ENCODE measurements at regions not wholly inside any gene's neighbourhood (a gene's known extent, or its start where the extent isn't known, plus 50 kb on each side); places are given as distances from the start of the nearest gene placed in this dataset.
"Not testable (repeated sequence)": the region's sequence is repeated elsewhere in the genome, so short reads cannot be mapped to it uniquely, and the experiment has no call there.

- ChIA-PET CTCF (no interaction called here), POLR2A (no interaction called here)
- Mint-ChIP-seq H3K4me3 (no peak overlapping the region), H3K27ac (no peak overlapping the region), H3K27me3 (no peaks in the 10 kb centered on the region), H3K9me3 (peaks cover 22% of the 10 kb centered on the region), H3K36me3 (ENCODE audit: low read depth) (no peaks in the 10 kb centered on the region), H3K4me1 (no peaks in the 10 kb centered on the region)
- DNase-seq (no peak), ATAC-seq (ENCODE audit: low read depth) (no peak)
- TF ChIP-seq CTCF (IDR thresholded peaks at IDR 0.05) = no peak
- intact Hi-C loops (cut with micrococcal nuclease) = no loop called here
These were observed 228.5 kb upstream of the COBL start for GRCh38 chr7:51545131-51545530.

GRCh38 chr7:51543801-51544553 lies 227.4 kb upstream of the COBL start:
- intact Hi-C loops (cut with micrococcal nuclease) = no loop called here
- peaks cover 33% of the 10 kb centered on the region for H3K9me3 Mint-ChIP-seq
- H3K27ac Mint-ChIP-seq = no peak overlapping the region
- no peaks in the 10 kb centered on the region for H3K36me3 Mint-ChIP-seq (ENCODE audit: low read depth)
- TF ChIP-seq CTCF (IDR thresholded peaks at IDR 0.05) = no peak
- CTCF ChIA-PET = no interaction called here
- DNase-seq (no peak), ATAC-seq (ENCODE audit: low read depth) (no peak)
- H3K4me3 Mint-ChIP-seq = no peak overlapping the region
- H3K4me1 Mint-ChIP-seq = no peaks in the 10 kb centered on the region
- H3K27me3 Mint-ChIP-seq = no peaks in the 10 kb centered on the region
- POLR2A ChIA-PET = no interaction called here

- intact Hi-C loops (cut with micrococcal nuclease); CTCF ChIA-PET; H3K4me1 Mint-ChIP-seq; H3K36me3 Mint-ChIP-seq (ENCODE audit: low read depth); ATAC-seq (ENCODE audit: low read depth); H3K27me3 Mint-ChIP-seq; H3K4me3 Mint-ChIP-seq; H3K27ac Mint-ChIP-seq; DNase-seq: not testable (repeated sequence)
- peaks cover 37% of the 10 kb centered on the region for H3K9me3 Mint-ChIP-seq
- POLR2A ChIA-PET = interaction anchor here (0.6 kb wide), 1 partner anchor 17 kb away, joined by 3 read pairs; no protein-coding TSS in a partner anchor
These were observed 224.3 kb upstream of the COBL start for GRCh38 chr7:51540906-51541305.

- no peaks in the 10 kb centered on the region for H3K27me3 Mint-ChIP-seq
- no peak for TF ChIP-seq CTCF (IDR thresholded peaks at IDR 0.05)
- H3K36me3 Mint-ChIP-seq (ENCODE audit: low read depth) = no peaks in the 10 kb centered on the region
- DNase-seq (no peak), ATAC-seq (ENCODE audit: low read depth) (no peak)
- intact Hi-C loops (cut with micrococcal nuclease) = no loop called here
- ChIA-PET CTCF (no interaction called here), POLR2A (no interaction called here)
- peaks cover 37% of the 10 kb centered on the region for H3K9me3 Mint-ChIP-seq
- H3K27ac Mint-ChIP-seq = no peak overlapping the region
- no peaks in the 10 kb centered on the region for H3K4me1 Mint-ChIP-seq
- no peak overlapping the region for H3K4me3 Mint-ChIP-seq
These were observed 223.2 kb upstream of the COBL start for GRCh38 chr7:51539840-51540239.

GRCh38 chr7:51528172-51528571 lies 211.6 kb upstream of the COBL start:
- H3K9me3 Mint-ChIP-seq = peaks cover 4% of the 10 kb centered on the region
- H3K36me3 Mint-ChIP-seq (ENCODE audit: low read depth) = no peaks in the 10 kb centered on the region
- H3K4me1 Mint-ChIP-seq = no peaks in the 10 kb centered on the region
- H3K27ac Mint-ChIP-seq = no peak overlapping the region
- ChIA-PET POLR2A (no interaction called here), CTCF (no interaction called here)
- DNase-seq = no peak
- H3K27me3 Mint-ChIP-seq = no peaks in the 10 kb centered on the region
- intact Hi-C loops (cut with micrococcal nuclease) = no loop called here
- no peak for TF ChIP-seq CTCF (IDR thresholded peaks at IDR 0.05)
- H3K4me3 Mint-ChIP-seq = no peak overlapping the region
- no peak for ATAC-seq (ENCODE audit: low read depth)

Data from activated B cell treated with CpG ODN at 0.5 μM for 24 hours (primary cell).